Iris pigment epithelial cell (primary cell): ENCODE measurements at regions not wholly inside any gene's neighbourhood (a gene's known extent, or its start where the extent isn't known, plus 50 kb on each side); places are given as distances from the start of the nearest gene placed in this dataset.

Experiments
- DNase-seq: peaks from one replicate; pipeline ENCODE4 v3.0.0-alpha.2; 2011; ENCODE audit warnings: low read depth

- DNase-seq, result no peak
These were observed 53.0 kb upstream of the RAB18 start for GRCh38 chr10:27451054-27451453.

- DNase-seq, result no peak
These were observed 53.9 kb upstream of the RAB18 start for GRCh38 chr10:27450225-27450624.

GRCh38 chr10:27449571-27449970, 54.5 kb upstream of the RAB18 start:
- no peak for DNase-seq

- DNase-seq, result peak; percentile 55
These were observed 55.2 kb upstream of the RAB18 start for GRCh38 chr10:27448921-27449320.

GRCh38 chr10:27447540-27447939, 56.6 kb upstream of the RAB18 start:
- no peak for DNase-seq

GRCh38 chr10:27446091-27446918, 57.8 kb upstream of the RAB18 start:
- peak; percentile 39 for DNase-seq

GRCh38 chr10:27445070-27445469, 59.0 kb upstream of the RAB18 start:
- DNase-seq, result no peak

- no peak for DNase-seq
These were observed 63.6 kb upstream of the RAB18 start for GRCh38 chr10:27440478-27440877.

- DNase-seq, result no peak
These were observed 64.1 kb upstream of the RAB18 start for GRCh38 chr10:27440021-27440420.

- DNase-seq, result no peak
These were observed 65.0 kb upstream of the RAB18 start for GRCh38 chr10:27439101-27439500.

- no peak for DNase-seq
These were observed 66.3 kb upstream of the RAB18 start for GRCh38 chr10:27437775-27438174.

GRCh38 chr10:27436710-27437109, 67.4 kb upstream of the RAB18 start:
- DNase-seq, result no peak

GRCh38 chr10:27433976-27434375, 70.1 kb upstream of the RAB18 start:
- DNase-seq, result no peak

- DNase-seq, result no peak
These were observed 77.1 kb upstream of the RAB18 start for GRCh38 chr10:27426948-27427467.

GRCh38 chr10:27413831-27414348, 90.2 kb upstream of the RAB18 start:
- no peak for DNase-seq

GRCh38 chr10:27413387-27413786, 90.7 kb upstream of the RAB18 start:
- DNase-seq, result no peak

- DNase-seq, result no peak
These were observed 94.0 kb upstream of the RAB18 start for GRCh38 chr10:27410153-27410552.

- no peak for DNase-seq
These were observed 96.8 kb upstream of the RAB18 start for GRCh38 chr10:27407271-27407670.

GRCh38 chr10:27399871-27400270, 104.2 kb upstream of the RAB18 start:
- DNase-seq, result no peak

GRCh38 chr10:27393961-27394360, 110.1 kb upstream of the RAB18 start:
- DNase-seq, result no peak

- no peak for DNase-seq
These were observed 111.5 kb upstream of the RAB18 start for GRCh38 chr10:27392606-27393005.

- DNase-seq, result no peak
These were observed 112.2 kb upstream of the RAB18 start for GRCh38 chr10:27391916-27392315.

- no peak for DNase-seq
These were observed 112.8 kb upstream of the RAB18 start for GRCh38 chr10:27391325-27391724.

- peak; percentile 10 for DNase-seq
These were observed 113.4 kb upstream of the RAB18 start for GRCh38 chr10:27390681-27391080.
